Ascending aorta (tissue), 2 donors: ENCODE measurements at regions not wholly inside any gene's neighbourhood (a gene's known extent, or its start where the extent isn't known, plus 50 kb on each side); places are given as distances from the start of the nearest gene placed in this dataset.
A peak's percentile ranks its signal among the peaks of the same experiment; 100 is the strongest.

Experiments
- DNase-seq, 2 donors: peaks; one replicate each; pipeline ENCODE4 v3.0.0-alpha.2; 2019; ENCODE audit warnings: low spot score in 2 of 2
- H3K27ac ChIP-seq, 2 donors: fragments of 200-600 bp; sonication (generic); one replicate each; pipeline ENCODE4 v1.5.1; 2016 to 2017; ENCODE audit warnings: mild to moderate bottlenecking in 1 of 2
- H3K27me3 ChIP-seq: fragments of 200-600 bp; sonication (generic); one replicate; pipeline ENCODE4 v1.5.1; 2017
- H3K36me3 ChIP-seq, 2 donors: fragments of 200-600 bp; sonication (generic); one replicate each; pipeline ENCODE4 v1.5.1; 2016
- H3K4me1 ChIP-seq, 2 donors: fragments of 200-600 bp; sonication (generic); one replicate each; pipeline ENCODE4 v1.5.1; 2016 to 2017; ENCODE audit warnings: mild to moderate bottlenecking in 1 of 2
- H3K4me3 ChIP-seq, 2 donors: fragments of 200-600 bp; sonication (generic); one replicate each; pipeline ENCODE4 v1.5.1; 2016 to 2017; ENCODE audit warnings: mild to moderate bottlenecking in 1 of 2
- H3K9me3 ChIP-seq, 2 donors: fragments of 200-600 bp; sonication (generic); one replicate each; pipeline ENCODE4 v1.5.1; 2016
- CTCF ChIP-seq, 3 experiments: fragments of 200-600 bp in 2 of 3; fragments of 450-650 bp in 1 of 3; sonication (generic) in 2 of 3; IDR thresholded peaks; one replicate each; pipeline ENCODE4 v1.5.1; 2016 to 2019; ENCODE audit warnings: antibody characterized with exemption in 3 of 3, mild to moderate bottlenecking in 1 of 3, moderate library complexity in 1 of 3
- intact Hi-C: fragments of 100-400 bp; cut with DNase I; formaldehyde crosslinking; loops from one replicate; pipeline ENCODE4 v1.15.1; 2023

GRCh38 chr10:29925771-29926692 lies 133.4 kb downstream of the JCAD start:
- H3K27ac ChIP-seq, result no peak overlapping the region
- no peak overlapping the region for H3K4me3 ChIP-seq
- no peak for TF ChIP-seq CTCF (IDR thresholded peaks at IDR 0.05)
- no peaks in the 10 kb centered on the region for H3K9me3 ChIP-seq
- DNase-seq, result no peak
- intact Hi-C loops, result no loop called here
- peaks cover 0 to 12% of the 10 kb centered on the region in 2 donors for H3K4me1 ChIP-seq
- no peaks in the 10 kb centered on the region for H3K27me3 ChIP-seq
- no peaks in the 10 kb centered on the region for H3K36me3 ChIP-seq

GRCh38 chr10:29924436-29924835 lies 134.9 kb downstream of the JCAD start:
- DNase-seq, result no peak
- Histone ChIP-seq H3K27ac (no peak overlapping the region), H3K27me3 (no peaks in the 10 kb centered on the region), H3K4me1 (peaks cover 0 to 17% of the 10 kb centered on the region in 2 donors), H3K9me3 (no peaks in the 10 kb centered on the region), H3K4me3 (no peak overlapping the region), H3K36me3 (no peaks in the 10 kb centered on the region)
- no peak for TF ChIP-seq CTCF (IDR thresholded peaks at IDR 0.05)
- intact Hi-C loops, result no loop called here

- Histone ChIP-seq H3K4me1 (peaks cover 0 to 17% of the 10 kb centered on the region in 2 donors), H3K9me3 (no peaks in the 10 kb centered on the region), H3K27ac (peak overlapping the region; percentile 60), H3K27me3 (no peaks in the 10 kb centered on the region), H3K36me3 (no peaks in the 10 kb centered on the region), H3K4me3 (no peak overlapping the region)
- TF ChIP-seq CTCF (IDR thresholded peaks at IDR 0.05), result no peak
- intact Hi-C loops, result no loop called here
- no peak for DNase-seq
These were observed 135.9 kb downstream of the JCAD start for GRCh38 chr10:29923416-29923965.

GRCh38 chr10:29922892-29923291 lies 136.5 kb downstream of the JCAD start:
- Histone ChIP-seq H3K4me3 (no peak overlapping the region), H3K27me3 (no peaks in the 10 kb centered on the region), H3K36me3 (no peaks in the 10 kb centered on the region), H3K4me1 (peaks cover 0 to 17% of the 10 kb centered on the region in 2 donors), H3K9me3 (no peaks in the 10 kb centered on the region), H3K27ac (peak overlapping the region; percentile 60)
- DNase-seq, result no peak
- intact Hi-C loops, result no loop called here
- no peak for TF ChIP-seq CTCF (IDR thresholded peaks at IDR 0.05)

GRCh38 chr10:29922226-29922625 lies 137.2 kb downstream of the JCAD start:
- Histone ChIP-seq H3K27ac (peak overlapping the region; percentile 60), H3K4me1 (peaks cover 0 to 19% of the 10 kb centered on the region in 2 donors), H3K36me3 (no peaks in the 10 kb centered on the region), H3K4me3 (no peak overlapping the region), H3K9me3 (no peaks in the 10 kb centered on the region), H3K27me3 (no peaks in the 10 kb centered on the region)
- TF ChIP-seq CTCF (IDR thresholded peaks at IDR 0.05), result no peak
- DNase-seq, result no peak
- intact Hi-C loops, result no loop called here
